Lower leg skin (tissue), 3 donors: ENCODE measurements at regions not wholly inside any gene's neighbourhood (a gene's known extent, or its start where the extent isn't known, plus 50 kb on each side); places are given as distances from the start of the nearest gene placed in this dataset.
"Not testable (repeated sequence)": the region's sequence is repeated elsewhere in the genome, so short reads cannot be mapped to it uniquely, and the experiment has no call there.

Experiments
- POLR2A ChIP-seq, 2 donors: fragments of 450-650 bp; IDR thresholded peaks; one replicate each; pipeline ENCODE4 v1.6.1; 2016 to 2017; ENCODE audit warnings: antibody characterized with exemption in 2 of 2, mild to moderate bottlenecking in 1 of 2, moderate library complexity in 1 of 2
- TF ChIP-seq, protein P1 (sequence below), 3 donors: fragments of 450-650 bp; IDR thresholded peaks; one replicate each; pipeline ENCODE4 v1.5.1; 2016; ENCODE audit warnings: antibody characterized with exemption in 3 of 3, mild to moderate bottlenecking in 3 of 3, moderate library complexity in 2 of 3

DNA sequence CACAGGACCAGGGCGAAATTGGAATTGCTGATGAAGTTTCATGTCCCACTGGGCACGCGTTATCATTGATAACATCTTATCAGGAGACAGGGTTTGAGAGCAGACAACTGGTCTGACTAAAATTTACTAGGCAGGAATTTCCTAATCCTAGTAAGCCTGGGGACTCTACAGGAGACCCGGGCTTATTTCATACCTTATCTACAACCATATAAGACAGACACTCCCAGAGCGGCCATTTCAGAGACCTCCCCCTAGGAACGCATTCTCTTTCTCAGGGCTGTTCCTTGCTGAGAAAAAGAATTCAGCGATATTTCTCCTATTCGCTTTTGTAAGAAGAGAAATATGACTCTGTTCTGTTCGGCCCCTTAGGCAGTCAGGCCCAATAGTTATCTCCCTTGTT, 193.7 kb upstream of the DTNA start:
- TF ChIP-seq POLR2A (IDR thresholded peaks at IDR 0.05): not testable (repeated sequence)
- TF ChIP-seq, protein P1, sequence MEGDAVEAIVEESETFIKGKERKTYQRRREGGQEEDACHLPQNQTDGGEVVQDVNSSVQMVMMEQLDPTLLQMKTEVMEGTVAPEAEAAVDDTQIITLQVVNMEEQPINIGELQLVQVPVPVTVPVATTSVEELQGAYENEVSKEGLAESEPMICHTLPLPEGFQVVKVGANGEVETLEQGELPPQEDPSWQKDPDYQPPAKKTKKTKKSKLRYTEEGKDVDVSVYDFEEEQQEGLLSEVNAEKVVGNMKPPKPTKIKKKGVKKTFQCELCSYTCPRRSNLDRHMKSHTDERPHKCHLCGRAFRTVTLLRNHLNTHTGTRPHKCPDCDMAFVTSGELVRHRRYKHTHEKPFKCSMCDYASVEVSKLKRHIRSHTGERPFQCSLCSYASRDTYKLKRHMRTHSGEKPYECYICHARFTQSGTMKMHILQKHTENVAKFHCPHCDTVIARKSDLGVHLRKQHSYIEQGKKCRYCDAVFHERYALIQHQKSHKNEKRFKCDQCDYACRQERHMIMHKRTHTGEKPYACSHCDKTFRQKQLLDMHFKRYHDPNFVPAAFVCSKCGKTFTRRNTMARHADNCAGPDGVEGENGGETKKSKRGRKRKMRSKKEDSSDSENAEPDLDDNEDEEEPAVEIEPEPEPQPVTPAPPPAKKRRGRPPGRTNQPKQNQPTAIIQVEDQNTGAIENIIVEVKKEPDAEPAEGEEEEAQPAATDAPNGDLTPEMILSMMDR (IDR thresholded peaks at IDR 0.05): not testable (repeated sequence)
